GM19025 (cell line): ENCODE measurements at regions not wholly inside any gene's neighbourhood (a gene's known extent, or its start where the extent isn't known, plus 50 kb on each side); places are given as distances from the start of the nearest gene placed in this dataset.
"Not testable (repeated sequence)": the region's sequence is repeated elsewhere in the genome, so short reads cannot be mapped to it uniquely, and the experiment has no call there.

Experiments
- ATAC-seq: cut with Tn5 transposase; IDR thresholded peaks from one replicate; pipeline ENCODE4 v1.9.1; 2021; ENCODE audit warnings: mild to moderate bottlenecking, low read depth, moderate library complexity; ENCODE audit not compliant: unreplicated experiment

DNA sequence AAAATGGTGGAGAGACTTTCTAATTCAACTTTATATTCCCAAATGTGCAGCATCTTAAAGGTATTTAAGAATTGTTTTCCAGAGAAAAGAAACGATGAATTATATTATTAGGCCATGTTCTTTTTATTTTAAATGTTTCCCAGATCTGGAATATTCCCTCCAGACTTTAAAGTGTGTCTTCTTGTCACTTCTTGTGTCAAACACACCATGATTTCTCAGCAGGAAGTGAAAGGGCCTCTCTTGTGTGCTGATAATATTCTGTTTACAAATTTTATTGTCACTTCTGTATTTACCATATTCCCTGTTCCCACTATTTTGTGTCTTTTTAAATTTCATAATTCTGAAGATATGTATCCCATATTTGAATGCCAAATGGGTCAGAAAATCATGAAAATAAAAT lies 455.0 kb upstream of the FLRT2 start:
- ATAC-seq = no peak

- no peak for ATAC-seq
Measured at GRCh38 chr14:85075694-85076476, 454.1 kb upstream of the FLRT2 start.

DNA sequence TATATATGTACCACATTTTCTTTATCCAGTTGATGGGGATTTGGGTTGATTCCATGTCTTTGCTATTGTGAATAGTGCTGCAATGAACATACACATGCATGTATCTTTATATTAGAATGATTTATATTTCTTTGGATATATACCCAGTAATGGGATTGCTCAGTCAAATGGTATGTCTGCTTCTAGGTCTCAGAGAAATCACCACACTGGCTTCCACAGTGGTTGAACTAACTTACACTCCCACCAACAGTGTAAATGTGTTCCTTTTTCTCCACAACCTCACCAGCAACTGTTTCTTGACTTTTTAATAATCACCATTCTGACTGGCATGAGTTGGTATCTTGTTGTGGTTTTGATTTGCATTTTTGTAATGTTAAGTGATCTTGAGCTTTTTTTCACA lies 452.2 kb upstream of the FLRT2 start:
- ATAC-seq = not testable (repeated sequence)

- no peak for ATAC-seq
Measured at GRCh38 chr14:85079842-85080730, 449.9 kb upstream of the FLRT2 start.

- ATAC-seq = no peak
Measured at GRCh38 chr14:85084344-85084743, 445.6 kb upstream of the FLRT2 start.

- no peak for ATAC-seq
Measured at GRCh38 chr14:85085981-85086380, 444.0 kb upstream of the FLRT2 start.

GRCh38 chr14:85087201-85087600 lies 442.7 kb upstream of the FLRT2 start:
- no peak for ATAC-seq

GRCh38 chr14:85088192-85088591 lies 441.8 kb upstream of the FLRT2 start:
- ATAC-seq = no peak

GRCh38 chr14:85090681-85091080 lies 439.3 kb upstream of the FLRT2 start:
- ATAC-seq = no peak

- no peak for ATAC-seq
Measured at GRCh38 chr14:85093631-85094330, 436.2 kb upstream of the FLRT2 start.

GRCh38 chr14:85102591-85102990 lies 427.4 kb upstream of the FLRT2 start:
- ATAC-seq = no peak

DNA sequence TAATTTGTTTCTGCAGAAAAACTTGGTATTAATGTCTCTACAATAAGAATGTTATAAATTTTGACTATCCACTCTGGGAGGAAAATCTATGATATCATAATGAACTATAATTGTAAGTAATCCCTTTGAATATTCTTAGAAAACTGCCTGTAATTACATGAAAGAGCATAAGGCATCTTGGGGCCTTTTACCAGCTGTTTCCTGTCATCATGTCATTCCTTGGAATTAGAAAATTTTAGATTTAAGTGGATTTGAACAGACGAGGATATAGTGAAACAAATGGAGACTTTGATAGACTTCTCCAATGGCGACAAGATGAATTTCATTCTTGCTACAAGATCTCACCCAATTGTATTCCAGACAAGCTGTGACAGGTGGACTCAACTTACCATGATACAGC lies 423.4 kb upstream of the FLRT2 start:
- ATAC-seq = no peak

DNA sequence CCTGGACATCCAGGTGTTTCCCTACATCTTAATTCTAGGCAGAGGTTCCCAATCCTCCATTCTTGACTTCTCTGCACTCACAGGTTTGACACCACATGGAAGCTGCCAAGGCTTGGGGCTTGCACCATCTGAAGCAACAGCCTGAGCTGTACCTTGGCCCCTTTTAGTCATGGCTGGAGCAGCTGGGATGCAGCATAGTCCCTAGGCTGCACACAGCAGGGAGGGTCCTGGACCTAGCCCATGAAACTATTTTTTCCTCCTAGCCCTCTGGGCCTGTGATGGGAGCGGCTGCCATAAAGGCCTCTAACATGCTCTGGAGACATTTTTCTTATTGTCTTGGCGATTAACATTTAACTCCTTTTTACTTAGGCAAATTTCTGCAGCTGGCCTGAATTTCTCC lies 417.2 kb upstream of the FLRT2 start:
- no peak for ATAC-seq

GRCh38 chr14:85115921-85116320 lies 414.0 kb upstream of the FLRT2 start:
- ATAC-seq = no peak

DNA sequence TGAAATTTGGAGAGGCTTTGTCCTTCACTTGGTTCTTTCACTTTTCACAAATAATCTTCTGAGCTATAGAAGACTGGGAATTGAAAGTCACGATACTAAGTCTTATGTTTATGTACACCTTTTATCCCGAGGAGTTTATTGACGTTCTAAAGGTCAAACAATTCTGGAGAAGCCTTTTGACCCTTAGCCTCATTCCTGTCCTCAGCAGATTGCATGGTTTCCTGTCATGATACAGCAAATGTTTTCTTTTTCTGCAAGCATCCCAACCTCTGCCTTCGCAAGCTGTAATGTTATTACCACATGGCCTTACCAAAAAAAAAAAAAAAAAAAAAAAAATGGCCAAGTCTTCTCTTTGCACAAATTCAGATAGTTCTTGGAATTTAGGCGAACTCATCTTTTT lies 411.7 kb upstream of the FLRT2 start:
- no peak for ATAC-seq

DNA sequence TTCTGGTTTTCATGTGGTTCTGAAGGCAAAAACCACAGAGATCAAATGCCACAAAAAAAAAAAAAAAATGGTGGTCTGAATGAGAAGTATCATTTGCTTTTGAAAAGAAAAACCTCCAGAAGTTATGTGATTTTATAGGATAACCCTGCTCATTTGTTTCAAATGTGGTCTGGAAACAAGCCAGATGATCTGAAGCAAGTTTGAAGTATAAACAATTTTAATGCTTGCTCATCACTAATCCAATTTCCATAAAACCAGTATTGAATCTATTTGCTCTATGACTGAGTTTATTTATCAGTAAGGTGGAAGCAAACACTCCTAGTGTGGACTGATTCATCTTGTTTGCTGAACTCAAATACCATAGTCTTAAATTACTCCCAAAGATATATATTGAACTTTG lies 407.3 kb upstream of the FLRT2 start:
- no peak for ATAC-seq

- ATAC-seq = no peak
Measured at GRCh38 chr14:85123755-85124154, 406.2 kb upstream of the FLRT2 start.

DNA sequence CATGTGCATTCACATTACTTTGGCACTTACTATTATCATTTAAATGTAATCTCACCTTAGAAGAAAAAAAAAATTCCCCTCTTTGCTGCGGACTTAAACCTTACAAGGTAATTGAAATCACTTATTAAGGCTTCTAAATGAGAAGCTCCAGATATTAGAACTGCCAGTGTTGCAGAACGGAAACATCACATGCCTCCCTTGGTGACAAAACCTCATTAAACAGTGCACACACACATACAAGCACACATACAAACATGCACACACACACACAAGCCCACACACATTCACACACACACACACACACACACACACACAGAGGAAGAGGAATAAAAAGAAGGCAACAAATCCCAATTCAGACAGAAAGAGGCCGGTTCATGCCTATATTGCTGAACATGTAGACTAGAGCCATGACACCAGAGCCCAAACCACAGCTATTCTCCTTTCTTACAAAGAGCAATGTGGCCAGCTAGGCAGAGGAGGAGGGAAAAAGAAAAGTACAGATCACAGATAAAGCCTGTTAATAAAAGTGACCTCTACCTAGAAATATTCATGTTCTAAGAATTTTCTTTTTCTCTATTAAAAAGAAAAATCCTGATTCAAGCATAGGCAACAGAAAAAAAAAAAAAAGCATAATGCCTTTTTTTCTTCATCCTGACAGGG lies 405.2 kb upstream of the FLRT2 start:
- ATAC-seq = no peak

DNA sequence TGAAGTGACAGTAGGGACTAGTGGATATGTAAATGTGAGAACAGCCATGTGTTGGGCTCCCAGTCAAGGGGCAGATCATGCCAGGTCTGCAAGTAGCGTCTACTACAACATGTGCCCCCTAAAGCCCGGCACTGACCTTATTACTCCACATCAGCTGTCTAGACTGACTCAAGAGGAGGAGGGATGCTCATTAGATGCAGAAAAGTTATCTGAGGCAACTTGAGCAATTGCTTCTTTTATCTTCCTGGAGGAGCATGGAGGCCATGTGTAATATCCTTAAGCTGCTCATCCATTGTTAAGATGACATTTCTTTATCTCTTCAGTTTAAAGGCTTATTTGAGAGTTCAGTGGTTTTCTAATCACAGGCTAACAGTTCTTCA lies 404.7 kb upstream of the FLRT2 start:
- ATAC-seq = no peak

DNA sequence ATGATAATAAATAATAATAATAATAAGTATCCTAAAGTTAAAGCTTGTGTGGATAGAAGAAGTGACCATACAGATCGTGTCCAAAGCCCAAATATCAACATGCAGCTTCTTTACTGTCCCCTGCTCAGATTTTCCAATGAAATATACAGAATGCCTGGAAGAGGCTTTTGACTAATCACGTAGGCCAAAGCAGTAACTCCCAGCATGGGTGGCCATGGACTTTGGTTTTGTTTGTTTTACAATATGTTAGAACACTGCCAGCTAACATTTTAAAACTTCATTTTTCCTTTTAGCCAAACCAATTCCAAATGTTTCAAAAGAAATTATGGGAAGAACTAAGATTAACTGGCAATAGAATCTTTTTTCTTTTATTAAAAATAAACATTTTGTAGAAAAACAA lies 400.0 kb upstream of the FLRT2 start:
- ATAC-seq = no peak
